Ishikawa (cell line): ENCODE measurements at regions not wholly inside any gene's neighbourhood (a gene's known extent, or its start where the extent isn't known, plus 50 kb on each side); places are given as distances from the start of the nearest gene placed in this dataset.

Experiments
- CEBPB ChIP-seq: IDR thresholded peaks from 2 replicates; pipeline ENCODE4 v1.6.1; 2012
- CREB1 ChIP-seq: IDR thresholded peaks from 2 replicates; pipeline ENCODE4 v1.6.1; 2012; ENCODE audit warnings: low read depth
- EP300 ChIP-seq: IDR thresholded peaks from 2 replicates; pipeline ENCODE4 v1.6.1; 2012; ENCODE audit warnings: borderline replicate concordance
- FOXM1 ChIP-seq: IDR thresholded peaks from 2 replicates; pipeline ENCODE4 v1.6.1; 2012; ENCODE audit warnings: low read depth, borderline replicate concordance
- NFIC ChIP-seq: IDR thresholded peaks from 2 replicates; pipeline ENCODE4 v1.6.1; 2012
- RAD21 ChIP-seq: IDR thresholded peaks from 2 replicates; pipeline ENCODE4 v1.6.1; 2012; ENCODE audit warnings: low read depth
- TAF1 ChIP-seq: IDR thresholded peaks from 2 replicates; pipeline ENCODE4 v1.6.1; 2012; ENCODE audit warnings: low read depth, mild to moderate bottlenecking
- TEAD4 ChIP-seq: IDR thresholded peaks from 2 replicates; pipeline ENCODE4 v1.6.1; 2012
- YY1 ChIP-seq: IDR thresholded peaks from 2 replicates; pipeline ENCODE4 v1.6.1; 2012; ENCODE audit warnings: low read depth
- TF ChIP-seq, protein P1 (sequence below): IDR thresholded peaks from 2 replicates; pipeline ENCODE4 v1.6.1; 2012
- TF ChIP-seq, protein P2 (sequence below): IDR thresholded peaks from 2 replicates; pipeline ENCODE4 v1.6.1; 2012; ENCODE audit warnings: low read depth, mild to moderate bottlenecking

DNA sequence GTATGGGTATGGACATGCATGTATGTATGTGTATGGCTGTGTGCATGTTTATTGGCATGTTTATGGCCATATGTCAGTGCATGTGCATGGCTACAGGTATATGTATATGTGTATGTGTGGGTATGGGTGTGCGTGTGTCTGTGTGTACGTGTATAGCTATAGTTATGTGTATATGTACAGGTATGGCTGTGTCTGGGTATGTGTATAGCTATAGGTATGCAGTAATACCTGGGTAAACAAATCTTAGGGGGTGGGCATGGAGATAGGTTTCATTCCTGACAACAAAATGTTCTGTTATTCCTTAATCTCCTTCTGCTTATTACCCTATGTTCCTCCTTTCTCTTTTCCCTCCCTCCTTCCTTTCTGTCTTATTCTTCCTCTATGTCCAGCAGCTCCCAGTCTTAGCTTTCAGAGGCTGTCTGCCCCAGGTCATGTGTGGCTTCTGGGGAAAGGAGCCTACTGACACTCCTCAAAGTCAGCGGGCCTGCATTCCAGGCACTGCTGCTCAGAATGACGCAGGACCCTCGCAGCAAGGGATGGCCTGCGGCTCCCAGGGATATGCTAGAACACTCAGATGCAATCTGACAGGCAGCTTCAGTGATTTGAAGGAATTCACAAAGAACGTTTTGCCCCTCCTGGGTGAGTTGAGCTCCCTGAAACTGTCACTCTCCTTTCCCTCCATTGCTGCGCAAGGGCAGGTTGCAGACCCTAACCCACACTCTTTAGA is 139.3 kb upstream of the PHACTR1 start:
- TF ChIP-seq TEAD4 (no peak), YY1 (no peak), RAD21 (no peak), CREB1 (no peak), EP300 (no peak), CEBPB (no peak), NFIC (no peak), TAF1 (no peak), FOXM1 (no peak)
- TF ChIP-seq, protein P1, sequence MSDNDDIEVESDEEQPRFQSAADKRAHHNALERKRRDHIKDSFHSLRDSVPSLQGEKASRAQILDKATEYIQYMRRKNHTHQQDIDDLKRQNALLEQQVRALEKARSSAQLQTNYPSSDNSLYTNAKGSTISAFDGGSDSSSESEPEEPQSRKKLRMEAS, result no peak
- TF ChIP-seq, protein P2, sequence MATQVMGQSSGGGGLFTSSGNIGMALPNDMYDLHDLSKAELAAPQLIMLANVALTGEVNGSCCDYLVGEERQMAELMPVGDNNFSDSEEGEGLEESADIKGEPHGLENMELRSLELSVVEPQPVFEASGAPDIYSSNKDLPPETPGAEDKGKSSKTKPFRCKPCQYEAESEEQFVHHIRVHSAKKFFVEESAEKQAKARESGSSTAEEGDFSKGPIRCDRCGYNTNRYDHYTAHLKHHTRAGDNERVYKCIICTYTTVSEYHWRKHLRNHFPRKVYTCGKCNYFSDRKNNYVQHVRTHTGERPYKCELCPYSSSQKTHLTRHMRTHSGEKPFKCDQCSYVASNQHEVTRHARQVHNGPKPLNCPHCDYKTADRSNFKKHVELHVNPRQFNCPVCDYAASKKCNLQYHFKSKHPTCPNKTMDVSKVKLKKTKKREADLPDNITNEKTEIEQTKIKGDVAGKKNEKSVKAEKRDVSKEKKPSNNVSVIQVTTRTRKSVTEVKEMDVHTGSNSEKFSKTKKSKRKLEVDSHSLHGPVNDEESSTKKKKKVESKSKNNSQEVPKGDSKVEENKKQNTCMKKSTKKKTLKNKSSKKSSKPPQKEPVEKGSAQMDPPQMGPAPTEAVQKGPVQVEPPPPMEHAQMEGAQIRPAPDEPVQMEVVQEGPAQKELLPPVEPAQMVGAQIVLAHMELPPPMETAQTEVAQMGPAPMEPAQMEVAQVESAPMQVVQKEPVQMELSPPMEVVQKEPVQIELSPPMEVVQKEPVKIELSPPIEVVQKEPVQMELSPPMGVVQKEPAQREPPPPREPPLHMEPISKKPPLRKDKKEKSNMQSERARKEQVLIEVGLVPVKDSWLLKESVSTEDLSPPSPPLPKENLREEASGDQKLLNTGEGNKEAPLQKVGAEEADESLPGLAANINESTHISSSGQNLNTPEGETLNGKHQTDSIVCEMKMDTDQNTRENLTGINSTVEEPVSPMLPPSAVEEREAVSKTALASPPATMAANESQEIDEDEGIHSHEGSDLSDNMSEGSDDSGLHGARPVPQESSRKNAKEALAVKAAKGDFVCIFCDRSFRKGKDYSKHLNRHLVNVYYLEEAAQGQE, result no peak
